SU-DHL-6 (cell line): ENCODE measurements at regions not wholly inside any gene's neighbourhood (a gene's known extent, or its start where the extent isn't known, plus 50 kb on each side); places are given as distances from the start of the nearest gene placed in this dataset.

Experiments used
- EZH2phosphoT487 ChIP-seq: fragments of 200-600 bp; sonication (generic), shearing (Covaris generic); conservative IDR thresholded peaks from 2 replicates; pipeline ENCODE4 v1.6.1; 2018; ENCODE audit warnings: mild to moderate bottlenecking, antibody characterized with exemption, low read length, moderate library complexity, mixed read lengths
- TF ChIP-seq, protein P1 (sequence below): fragments of 200-600 bp; sonication (generic); IDR thresholded peaks from one replicate; pipeline ENCODE4 v1.5.1; 2017; ENCODE audit warnings: antibody characterized with exemption, mild to moderate bottlenecking, low read length, moderate library complexity; ENCODE audit not compliant: insufficient read depth, poor library complexity, severe bottlenecking

DNA sequence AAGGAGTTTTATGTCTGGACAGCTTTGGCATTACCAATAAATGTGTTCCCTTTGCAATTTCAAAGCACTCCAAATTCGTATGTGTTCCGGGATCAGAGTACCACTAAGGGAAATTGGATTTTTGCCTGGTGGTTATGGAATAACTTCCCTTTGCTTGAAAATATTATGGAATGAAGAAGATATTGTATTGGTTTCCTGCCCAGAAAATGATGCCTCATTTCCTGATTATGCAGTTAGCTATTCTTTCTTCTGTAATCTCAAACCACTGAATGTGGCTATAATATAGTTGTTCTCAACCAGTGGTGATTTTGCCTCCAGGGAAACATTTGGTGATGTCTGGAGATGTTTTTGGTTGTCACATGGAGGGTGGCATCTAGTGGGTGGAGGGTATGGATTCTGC is 142.9 kb downstream of the PCDH7 start:
- no peak for TF ChIP-seq EZH2phosphoT487
- TF ChIP-seq, protein P1, sequence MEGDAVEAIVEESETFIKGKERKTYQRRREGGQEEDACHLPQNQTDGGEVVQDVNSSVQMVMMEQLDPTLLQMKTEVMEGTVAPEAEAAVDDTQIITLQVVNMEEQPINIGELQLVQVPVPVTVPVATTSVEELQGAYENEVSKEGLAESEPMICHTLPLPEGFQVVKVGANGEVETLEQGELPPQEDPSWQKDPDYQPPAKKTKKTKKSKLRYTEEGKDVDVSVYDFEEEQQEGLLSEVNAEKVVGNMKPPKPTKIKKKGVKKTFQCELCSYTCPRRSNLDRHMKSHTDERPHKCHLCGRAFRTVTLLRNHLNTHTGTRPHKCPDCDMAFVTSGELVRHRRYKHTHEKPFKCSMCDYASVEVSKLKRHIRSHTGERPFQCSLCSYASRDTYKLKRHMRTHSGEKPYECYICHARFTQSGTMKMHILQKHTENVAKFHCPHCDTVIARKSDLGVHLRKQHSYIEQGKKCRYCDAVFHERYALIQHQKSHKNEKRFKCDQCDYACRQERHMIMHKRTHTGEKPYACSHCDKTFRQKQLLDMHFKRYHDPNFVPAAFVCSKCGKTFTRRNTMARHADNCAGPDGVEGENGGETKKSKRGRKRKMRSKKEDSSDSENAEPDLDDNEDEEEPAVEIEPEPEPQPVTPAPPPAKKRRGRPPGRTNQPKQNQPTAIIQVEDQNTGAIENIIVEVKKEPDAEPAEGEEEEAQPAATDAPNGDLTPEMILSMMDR, result no peak
